ENCODE measurements at regions not wholly inside any gene's neighbourhood (a gene's known extent, or its start where the extent isn't known, plus 50 kb on each side); places are given as distances from the start of the nearest gene placed in this dataset.

DNA sequence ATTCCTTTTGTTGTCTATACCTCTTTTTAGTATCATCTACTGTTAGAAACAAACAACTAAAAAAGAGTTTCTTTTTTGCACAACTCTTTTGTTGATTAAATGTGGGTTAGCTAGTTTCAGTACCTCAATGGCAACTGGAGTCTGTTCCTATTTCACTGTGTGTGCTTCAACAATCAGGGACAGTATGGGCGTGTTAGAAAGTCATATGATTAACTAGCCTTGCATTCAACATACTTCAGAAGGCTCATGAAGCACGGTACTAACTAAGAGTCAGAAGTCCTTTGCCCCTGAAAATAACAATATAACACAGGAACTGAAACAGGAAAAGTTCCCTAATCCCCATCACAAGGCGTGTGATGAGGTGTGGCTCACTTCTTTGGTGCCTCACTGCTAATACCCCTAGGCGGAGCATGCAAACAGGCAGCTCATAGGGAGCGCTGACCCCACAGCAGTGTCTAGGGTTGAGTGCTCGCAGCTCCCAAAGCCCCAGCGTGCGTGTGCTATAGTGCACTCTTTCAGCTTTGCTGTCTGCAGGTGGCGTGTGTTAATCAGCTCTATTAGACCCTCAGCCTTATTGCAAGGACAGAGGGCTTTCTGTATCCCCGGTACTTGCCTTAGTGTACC lies 203.1 kb upstream of the NDST3 start:
- H3K27me3 Mint-ChIP-seq (ENCODE audit: insufficient read depth, unreplicated experiment), result no peaks in the 10 kb centered on the region
- H3K36me3 ChIP-seq (ENCODE audit: control insufficient read depth, insufficient read depth, low read length), result no peaks in the 10 kb centered on the region
- no peak overlapping the region for H3K4me3 ChIP-seq (ENCODE audit: low read depth, low read length)
- no peak for TF ChIP-seq CTCF (IDR thresholded peaks at IDR 0.05; ENCODE audit: insufficient read depth in 1 of 2, low read depth in 1 of 2, low read length in 1 of 2, severe bottlenecking in 1 of 2, unreplicated experiment in 1 of 2)
- ChIA-PET POLR2A (no interaction called here), CTCF (no interaction called here)
- H3K4me3 Mint-ChIP-seq (ENCODE audit: unreplicated experiment), result no peak overlapping the region
- no peaks in the 10 kb centered on the region for H3K4me1 Mint-ChIP-seq (ENCODE audit: low read depth, unreplicated experiment)
- intact Hi-C loops (cut with micrococcal nuclease; ENCODE audit: unreplicated experiment), result no loop called here
- BruUV-seq (replicated peaks), result no TSS peak
- no peaks in the 10 kb centered on the region for H3K4me1 ChIP-seq
- H3K27me3 ChIP-seq (replicated peaks; ENCODE audit: control insufficient read depth, insufficient read depth, low read length), result no peaks in the 10 kb centered on the region
- no peaks in the 10 kb centered on the region for H3K9me3 Mint-ChIP-seq (ENCODE audit: unreplicated experiment)
- H3K36me3 Mint-ChIP-seq (ENCODE audit: insufficient read depth, unreplicated experiment), result no peaks in the 10 kb centered on the region
- DNase-seq, result no peak
- H3K9me3 ChIP-seq, result no peaks in the 10 kb centered on the region
- no peak overlapping the region for H3K27ac Mint-ChIP-seq (ENCODE audit: unreplicated experiment)

DNA sequence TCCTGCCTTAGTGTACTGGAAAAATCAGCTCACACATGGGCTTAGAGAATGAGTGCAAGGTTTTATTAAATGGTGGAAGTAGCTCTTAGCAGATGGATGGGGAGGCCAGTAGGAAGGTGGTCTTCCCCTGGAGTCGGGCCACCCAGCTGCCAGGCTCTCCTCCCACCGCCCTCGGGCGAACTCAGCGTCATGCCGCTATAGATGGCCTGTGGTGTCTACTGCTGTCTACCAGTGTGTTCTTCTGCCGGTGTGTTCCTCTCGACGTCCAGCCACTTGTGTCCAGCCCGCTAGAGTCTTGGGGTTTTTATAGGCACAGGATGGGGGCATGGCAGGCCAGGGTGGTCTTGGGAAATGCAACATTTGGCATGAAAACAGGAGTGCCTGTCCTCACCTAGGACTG lies 198.7 kb upstream of the NDST3 start:
- DNase-seq, result no peak
- Mint-ChIP-seq H3K4me1 (ENCODE audit: low read depth, unreplicated experiment) (no peaks in the 10 kb centered on the region), H3K27me3 (ENCODE audit: insufficient read depth, unreplicated experiment) (no peaks in the 10 kb centered on the region), H3K9me3 (ENCODE audit: unreplicated experiment) (no peaks in the 10 kb centered on the region), H3K27ac (ENCODE audit: unreplicated experiment) (no peak overlapping the region), H3K36me3 (ENCODE audit: insufficient read depth, unreplicated experiment) (no peaks in the 10 kb centered on the region), H3K4me3 (ENCODE audit: unreplicated experiment) (no peak overlapping the region)
- POLR2A ChIA-PET, result no interaction called here
- Histone ChIP-seq H3K27me3 (replicated peaks; ENCODE audit: control insufficient read depth, insufficient read depth, low read length) (no peaks in the 10 kb centered on the region), H3K4me3 (ENCODE audit: low read depth, low read length) (no peak overlapping the region), H3K36me3 (ENCODE audit: control insufficient read depth, insufficient read depth, low read length) (no peaks in the 10 kb centered on the region), H3K9me3 (no peaks in the 10 kb centered on the region), H3K4me1 (no peaks in the 10 kb centered on the region)
- intact Hi-C loops (cut with micrococcal nuclease; ENCODE audit: unreplicated experiment), result no loop called here
- TF ChIP-seq CTCF (IDR thresholded peaks at IDR 0.05; ENCODE audit: insufficient read depth in 1 of 2, low read depth in 1 of 2, low read length in 1 of 2, severe bottlenecking in 1 of 2, unreplicated experiment in 1 of 2), result no peak
- CTCF ChIA-PET, result no interaction called here
- BruUV-seq (replicated peaks), result no TSS peak

GRCh38 chr4:117844594-117844993 lies 189.7 kb upstream of the NDST3 start:
- ChIA-PET CTCF (no interaction called here), POLR2A (no interaction called here)
- no peak for DNase-seq
- Mint-ChIP-seq H3K36me3 (ENCODE audit: insufficient read depth, unreplicated experiment) (no peaks in the 10 kb centered on the region), H3K9me3 (ENCODE audit: unreplicated experiment) (no peaks in the 10 kb centered on the region), H3K4me1 (ENCODE audit: low read depth, unreplicated experiment) (no peaks in the 10 kb centered on the region), H3K27ac (ENCODE audit: unreplicated experiment) (no peak overlapping the region), H3K4me3 (ENCODE audit: unreplicated experiment) (no peak overlapping the region), H3K27me3 (ENCODE audit: insufficient read depth, unreplicated experiment) (no peaks in the 10 kb centered on the region)
- TF ChIP-seq CTCF (IDR thresholded peaks at IDR 0.05; ENCODE audit: insufficient read depth in 1 of 2, low read depth in 1 of 2, low read length in 1 of 2, severe bottlenecking in 1 of 2, unreplicated experiment in 1 of 2), result no peak
- no peaks in the 10 kb centered on the region for H3K27me3 ChIP-seq (replicated peaks; ENCODE audit: control insufficient read depth, insufficient read depth, low read length)
- H3K4me1 ChIP-seq, result no peaks in the 10 kb centered on the region
- no peaks in the 10 kb centered on the region for H3K9me3 ChIP-seq
- H3K4me3 ChIP-seq (ENCODE audit: low read depth, low read length), result no peak overlapping the region
- H3K36me3 ChIP-seq (ENCODE audit: control insufficient read depth, insufficient read depth, low read length), result no peaks in the 10 kb centered on the region
- BruUV-seq (replicated peaks), result no TSS peak
- intact Hi-C loops (cut with micrococcal nuclease; ENCODE audit: unreplicated experiment), result no loop called here
